Lung (tissue), 11 donors: ENCODE measurements at regions not wholly inside any gene's neighbourhood (a gene's known extent, or its start where the extent isn't known, plus 50 kb on each side); places are given as distances from the start of the nearest gene placed in this dataset.

Experiments used
- ATAC-seq: fragments of 200-7000 bp; cut with Tn5 transposase; one replicate; pipeline ENCODE4 v1.9.1; 2020; ENCODE audit warnings: moderate number of reproducible peaks; ENCODE audit not compliant: insufficient read depth, low FRiP score
- DNase-seq, 3 donors: peaks; one replicate each; pipeline ENCODE4 v3.0.0-alpha.2; 2013 to 2017
- H3K27ac ChIP-seq, 2 donors: one replicate each; pipeline ENCODE4 v1.5.1; 2013; ENCODE audit warnings: mild to moderate bottlenecking in 2 of 2, moderate library complexity in 2 of 2, control low read depth in 1 of 2, inconsistent platforms in 1 of 2, low read depth in 1 of 2, low read length in 1 of 2
- H3K27me3 ChIP-seq, 3 donors: one replicate each; pipeline ENCODE4 v1.5.1; 2013; ENCODE audit warnings: low read length in 2 of 3; ENCODE audit not compliant: control insufficient read depth in 3 of 3, insufficient read depth in 3 of 3
- H3K36me3 ChIP-seq, 4 donors: one replicate each; pipeline ENCODE4 v1.5.1; 2013; ENCODE audit warnings: low read length in 4 of 4, mild to moderate bottlenecking in 1 of 4, moderate library complexity in 1 of 4; ENCODE audit not compliant: control insufficient read depth in 4 of 4, insufficient read depth in 4 of 4
- H3K4me1 ChIP-seq, 5 donors: one replicate each; pipeline ENCODE4 v1.5.1; 2013; ENCODE audit warnings: low read length in 5 of 5, mild to moderate bottlenecking in 2 of 5, moderate library complexity in 1 of 5; ENCODE audit not compliant: control insufficient read depth in 5 of 5, insufficient read depth in 5 of 5
- H3K4me3 ChIP-seq: one replicate; pipeline ENCODE4 v1.5.1; 2013; ENCODE audit warnings: mild to moderate bottlenecking, control low read depth, moderate library complexity
- H3K9ac ChIP-seq, 2 donors: one replicate each; pipeline ENCODE4 v1.5.1; 2013; ENCODE audit warnings: low read length in 2 of 2, control low read depth in 1 of 2; ENCODE audit not compliant: insufficient read depth in 1 of 2
- H3K9me3 ChIP-seq, 4 donors: one replicate each; pipeline ENCODE4 v1.5.1; 2013; ENCODE audit warnings: low read length in 3 of 4, mild to moderate bottlenecking in 1 of 4, moderate library complexity in 1 of 4; ENCODE audit not compliant: control insufficient read depth in 4 of 4, insufficient read depth in 3 of 4
- CTCF ChIP-seq: IDR thresholded peaks from 2 replicates; pipeline ENCODE4 v1.5.1; 2012; ENCODE audit warnings: mild to moderate bottlenecking; ENCODE audit errors: control extremely low read depth, extremely low read depth
- WGBS, 2 donors: extraction: QIAGEN DNeasy Blood & Tissue Kit; methylation state at CpG; one replicate each; pipeline ENCODE4 v1.1.7; 2013; 5-methylcytosine and 5-hydroxymethylcytosine counted together
- donor health status: control.
- donor health status: control.
- donor health status: Bipolar disorder and iron deficiency.
- donor health status: healthy.
- donor health status: DM: yes; HTN: yes; CAD: no.

GRCh38 chr3:135325096-135325495 lies 530.0 kb downstream of the EPHB1 start:
- ATAC-seq: no peak
- Histone ChIP-seq H3K9ac (no peak overlapping the region), H3K27ac (no peak overlapping the region), H3K36me3 (no peaks in the 10 kb centered on the region), H3K27me3 (peaks cover 0 to 2% (median 0%) of the 10 kb centered on the region in 3 donors), H3K4me1 (no peaks in the 10 kb centered on the region), H3K4me3 (no peak overlapping the region), H3K9me3 (no peaks in the 10 kb centered on the region)
- no peak for TF ChIP-seq CTCF
- WGBS, 2 donors: 50 to 74% methylated on average over 1 of the region's 1 CpG
- peak; percentile 9 to 57 (median 30) for DNase-seq

GRCh38 chr3:135325726-135326235 lies 530.7 kb downstream of the EPHB1 start:
- WGBS, 2 donors: 60 to 76% methylated on average over 6 of the region's 6 CpGs
- no peaks in the 10 kb centered on the region for H3K36me3 ChIP-seq
- peaks cover 0 to 2% (median 0%) of the 10 kb centered on the region in 3 donors for H3K27me3 ChIP-seq
- H3K9me3 ChIP-seq: no peaks in the 10 kb centered on the region
- no peaks in the 10 kb centered on the region for H3K4me1 ChIP-seq
- H3K27ac ChIP-seq: no peak overlapping the region
- TF ChIP-seq CTCF: no peak
- no peak overlapping the region for H3K9ac ChIP-seq
- H3K4me3 ChIP-seq: no peak overlapping the region
- ATAC-seq (no peak), DNase-seq (peak in 1 of 3 donors; percentile 6)

GRCh38 chr3:135326851-135327250 lies 531.8 kb downstream of the EPHB1 start:
- Histone ChIP-seq H3K4me3 (no peak overlapping the region), H3K9me3 (no peaks in the 10 kb centered on the region), H3K27ac (no peak overlapping the region), H3K36me3 (no peaks in the 10 kb centered on the region), H3K4me1 (no peaks in the 10 kb centered on the region), H3K27me3 (peaks cover 0 to 2% (median 0%) of the 10 kb centered on the region in 3 donors), H3K9ac (no peak overlapping the region)
- TF ChIP-seq CTCF: no peak
- DNase-seq: no peak
- ATAC-seq: no peak
- WGBS, 2 donors: 85 to 88% methylated on average over 1 of the region's 1 CpG

GRCh38 chr3:135328036-135328435 lies 533.0 kb downstream of the EPHB1 start:
- Histone ChIP-seq H3K4me3 (no peak overlapping the region), H3K9me3 (no peaks in the 10 kb centered on the region)
- ATAC-seq: no peak

More at GRCh38 chr3:135328036-135328435, 533.0 kb downstream of the EPHB1 start:
- H3K36me3 ChIP-seq: no peaks in the 10 kb centered on the region
- DNase-seq: no peak
- 83 to 86% methylated on average over 5 of the region's 5 CpGs for WGBS, 2 donors
- no peaks in the 10 kb centered on the region for H3K4me1 ChIP-seq
- peaks cover 0 to 2% (median 0%) of the 10 kb centered on the region in 3 donors for H3K27me3 ChIP-seq
- no peak for TF ChIP-seq CTCF
- no peak overlapping the region for H3K27ac ChIP-seq
- no peak overlapping the region for H3K9ac ChIP-seq
